DMS53 treated with DMSO at 0.1 percent for 48 hours (cell line): ENCODE measurements at regions not wholly inside any gene's neighbourhood (a gene's known extent, or its start where the extent isn't known, plus 50 kb on each side); places are given as distances from the start of the nearest gene placed in this dataset.

ENCODE experiments used
- DNase-seq: peaks from one replicate; lab custom pipeline; 2025; ENCODE audit not compliant: unreplicated experiment; lab: John Stamatoyannopoulos, UW

- no peak for DNase-seq
These were observed 356.3 kb downstream of the ZEB2 start for GRCh38 chr2:144163592-144163991.

- peak; percentile 19 for DNase-seq
These were observed 357.3 kb downstream of the ZEB2 start for GRCh38 chr2:144162652-144163051.

GRCh38 chr2:144161061-144161460, 358.9 kb downstream of the ZEB2 start:
- no peak for DNase-seq

DNA sequence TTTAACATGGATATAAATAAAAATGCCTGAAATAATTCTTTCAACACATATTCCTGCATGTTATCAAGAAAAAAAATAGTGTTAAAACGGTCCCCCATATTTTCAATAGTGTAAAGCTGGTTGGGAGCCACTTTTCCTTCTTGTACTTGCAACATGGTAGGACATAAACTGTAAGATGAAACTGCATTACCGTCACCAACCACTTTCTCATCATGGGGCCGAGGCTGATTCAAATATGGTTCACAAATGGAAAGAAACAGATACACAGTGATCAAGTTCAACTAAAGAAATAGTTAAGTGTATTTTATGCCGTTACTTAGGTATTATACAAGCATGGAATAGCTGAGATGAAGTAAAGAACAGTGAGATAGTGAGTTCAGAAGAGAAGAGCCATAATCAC, 360.7 kb downstream of the ZEB2 start:
- no peak for DNase-seq

GRCh38 chr2:144158096-144158495, 361.8 kb downstream of the ZEB2 start:
- DNase-seq = no peak

- DNase-seq = no peak
These were observed 362.9 kb downstream of the ZEB2 start for GRCh38 chr2:144156736-144157640.

- DNase-seq = no peak
These were observed 365.7 kb downstream of the ZEB2 start for GRCh38 chr2:144154205-144154604.

GRCh38 chr2:144152817-144153271, 367.1 kb downstream of the ZEB2 start:
- DNase-seq = no peak

GRCh38 chr2:144151851-144152250, 368.1 kb downstream of the ZEB2 start:
- no peak for DNase-seq

GRCh38 chr2:144151405-144151804, 368.5 kb downstream of the ZEB2 start:
- no peak for DNase-seq

- DNase-seq = no peak
These were observed 372.6 kb downstream of the ZEB2 start for GRCh38 chr2:144147356-144147755.

GRCh38 chr2:144146876-144147275, 373.0 kb downstream of the ZEB2 start:
- no peak for DNase-seq

DNA sequence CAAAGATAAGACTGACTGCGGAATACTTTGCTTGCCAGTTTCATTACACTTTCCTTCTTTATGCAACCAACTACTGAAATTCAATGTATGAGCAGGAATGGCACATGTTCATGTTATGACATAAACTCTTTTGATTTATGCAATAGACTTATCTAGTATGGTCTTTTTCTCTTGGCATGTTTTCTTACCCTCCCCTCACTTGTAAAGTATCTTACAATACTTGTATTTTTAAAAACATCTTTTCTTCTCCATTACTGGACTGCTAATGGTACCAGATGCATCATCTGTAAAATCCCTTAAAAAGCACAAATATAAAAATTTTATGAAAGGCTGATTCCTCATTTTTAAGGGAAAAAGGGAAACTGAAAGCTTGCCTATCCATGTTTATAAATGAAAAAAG, 373.8 kb downstream of the ZEB2 start:
- no peak for DNase-seq

GRCh38 chr2:144143294-144144151, 376.4 kb downstream of the ZEB2 start:
- DNase-seq = no peak

- no peak for DNase-seq
These were observed 379.0 kb downstream of the ZEB2 start for GRCh38 chr2:144140891-144141290.

DNA sequence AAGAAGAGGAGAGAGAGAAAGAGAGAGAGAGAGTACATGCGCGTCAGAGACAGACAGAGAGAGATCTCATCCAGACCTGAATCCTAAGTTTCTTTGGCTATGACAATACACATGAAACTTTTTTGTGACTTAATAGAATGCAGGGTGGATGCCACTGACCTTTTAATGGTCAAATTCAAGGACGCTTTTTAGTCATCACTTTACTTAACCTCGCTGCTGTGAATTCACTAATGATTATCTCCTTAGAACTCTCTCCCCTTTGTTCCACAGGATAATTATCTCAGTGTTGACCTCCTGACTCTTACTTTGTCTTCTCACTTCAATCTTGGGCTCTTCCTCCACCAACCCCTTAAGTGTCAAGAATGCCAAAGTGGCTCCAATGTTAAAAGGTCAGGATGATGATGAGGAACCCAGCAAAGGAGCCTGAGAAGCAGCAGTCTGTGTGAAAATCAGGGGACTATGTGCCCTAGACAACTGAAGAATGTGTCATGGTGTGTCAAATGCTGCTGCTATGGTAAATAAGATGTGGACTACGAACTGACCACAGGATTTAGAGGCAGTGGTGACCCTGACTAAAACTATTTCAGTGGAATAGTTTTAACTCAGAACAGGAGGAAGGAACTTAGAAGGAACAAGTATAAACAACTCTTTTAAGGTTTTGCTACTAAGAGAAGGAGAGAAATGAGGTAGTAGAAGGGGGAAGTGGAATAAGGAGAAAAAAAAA, 382.1 kb downstream of the ZEB2 start:
- DNase-seq = no peak

DNA sequence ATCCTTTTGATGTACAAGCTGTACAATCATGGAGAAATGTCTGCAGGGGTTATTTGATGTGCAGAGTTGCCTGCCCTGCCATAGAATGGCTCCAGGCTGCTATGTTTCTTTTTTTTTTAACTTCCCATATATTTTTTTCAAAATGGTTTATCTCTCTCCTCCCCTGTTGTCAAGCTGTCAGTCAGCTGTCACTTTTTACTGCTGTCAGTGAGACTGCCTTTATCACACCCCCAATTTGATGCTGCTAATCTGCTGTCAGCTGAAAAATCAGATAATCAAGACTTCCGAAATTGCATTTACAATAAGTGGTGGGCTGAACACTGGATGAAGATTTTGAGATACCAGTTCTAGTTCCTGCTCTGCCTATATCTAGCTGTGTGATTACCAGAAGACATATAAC, 382.6 kb downstream of the ZEB2 start:
- DNase-seq = no peak

- DNase-seq = no peak
These were observed 383.5 kb downstream of the ZEB2 start for GRCh38 chr2:144136297-144137010.

DNA sequence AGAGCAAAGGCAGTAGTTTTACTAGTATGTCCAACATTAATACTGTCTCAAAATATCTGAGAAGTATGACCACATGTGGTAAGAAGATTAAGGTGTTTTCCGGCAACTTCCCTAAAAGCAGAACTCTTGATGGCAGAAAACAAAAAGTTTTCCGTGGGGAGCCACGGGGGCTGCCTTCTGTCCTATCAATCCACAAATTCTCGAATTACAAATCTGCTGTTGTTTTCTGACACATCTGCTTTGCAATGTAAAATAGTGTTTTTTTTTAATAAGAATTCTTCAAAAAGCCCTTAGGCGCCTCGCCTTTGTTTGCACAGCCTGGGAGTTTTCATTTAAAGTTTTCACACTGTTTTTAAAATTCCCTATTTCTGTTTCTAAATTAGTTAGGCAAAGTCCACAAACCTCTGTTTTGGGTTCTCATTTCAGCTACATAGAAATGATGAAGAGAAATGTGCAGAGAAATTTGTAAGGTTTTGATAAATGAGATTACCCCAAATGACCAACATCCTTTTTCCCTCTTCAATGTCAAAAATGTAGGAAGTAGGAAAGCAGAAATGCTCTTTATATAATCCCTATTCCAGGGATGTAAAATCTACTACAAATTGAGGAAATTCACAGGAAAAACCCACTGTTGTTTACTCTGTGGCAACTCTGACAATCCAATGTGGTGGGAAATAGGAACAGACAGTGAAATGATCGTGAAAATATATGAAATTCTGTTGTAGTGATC, 385.8 kb downstream of the ZEB2 start:
- DNase-seq = no peak

- no peak for DNase-seq
These were observed 387.6 kb downstream of the ZEB2 start for GRCh38 chr2:144132357-144132756.
